ENCODE measurements at regions not wholly inside any gene's neighbourhood (a gene's known extent, or its start where the extent isn't known, plus 50 kb on each side); places are given as distances from the start of the nearest gene placed in this dataset.

DNA sequence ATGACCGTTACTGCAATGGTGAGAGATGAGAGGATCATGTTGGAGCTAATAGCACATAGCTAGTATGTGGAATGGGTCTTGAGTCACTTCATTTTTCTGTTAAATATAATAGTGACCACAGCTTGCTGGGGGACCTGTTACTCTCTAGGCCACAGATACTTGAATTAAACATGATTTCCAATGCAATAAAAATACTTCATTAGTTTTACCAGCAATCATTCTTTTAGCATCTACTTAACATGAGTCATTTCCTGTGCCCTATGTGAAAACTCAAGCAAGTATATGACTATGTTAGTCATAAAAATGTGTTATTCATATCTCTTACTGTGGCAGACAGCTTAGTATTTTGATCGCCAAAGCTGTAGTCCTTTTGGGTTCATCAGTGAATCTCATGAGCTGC, 798.8 kb downstream of the SLC16A7 start:
- TF ChIP-seq, protein P1, sequence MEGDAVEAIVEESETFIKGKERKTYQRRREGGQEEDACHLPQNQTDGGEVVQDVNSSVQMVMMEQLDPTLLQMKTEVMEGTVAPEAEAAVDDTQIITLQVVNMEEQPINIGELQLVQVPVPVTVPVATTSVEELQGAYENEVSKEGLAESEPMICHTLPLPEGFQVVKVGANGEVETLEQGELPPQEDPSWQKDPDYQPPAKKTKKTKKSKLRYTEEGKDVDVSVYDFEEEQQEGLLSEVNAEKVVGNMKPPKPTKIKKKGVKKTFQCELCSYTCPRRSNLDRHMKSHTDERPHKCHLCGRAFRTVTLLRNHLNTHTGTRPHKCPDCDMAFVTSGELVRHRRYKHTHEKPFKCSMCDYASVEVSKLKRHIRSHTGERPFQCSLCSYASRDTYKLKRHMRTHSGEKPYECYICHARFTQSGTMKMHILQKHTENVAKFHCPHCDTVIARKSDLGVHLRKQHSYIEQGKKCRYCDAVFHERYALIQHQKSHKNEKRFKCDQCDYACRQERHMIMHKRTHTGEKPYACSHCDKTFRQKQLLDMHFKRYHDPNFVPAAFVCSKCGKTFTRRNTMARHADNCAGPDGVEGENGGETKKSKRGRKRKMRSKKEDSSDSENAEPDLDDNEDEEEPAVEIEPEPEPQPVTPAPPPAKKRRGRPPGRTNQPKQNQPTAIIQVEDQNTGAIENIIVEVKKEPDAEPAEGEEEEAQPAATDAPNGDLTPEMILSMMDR (IDR thresholded peaks at IDR 0.05; ENCODE audit: low read depth, low read length) = no peak
- TF ChIP-seq EZH2phosphoT487 (IDR thresholded peaks at IDR 0.05; ENCODE audit: low read depth) = no peak

All from OCI-LY3 (cell line).